ENCODE measurements at regions not wholly inside any gene's neighbourhood (a gene's known extent, or its start where the extent isn't known, plus 50 kb on each side); places are given as distances from the start of the nearest gene placed in this dataset.

DNA sequence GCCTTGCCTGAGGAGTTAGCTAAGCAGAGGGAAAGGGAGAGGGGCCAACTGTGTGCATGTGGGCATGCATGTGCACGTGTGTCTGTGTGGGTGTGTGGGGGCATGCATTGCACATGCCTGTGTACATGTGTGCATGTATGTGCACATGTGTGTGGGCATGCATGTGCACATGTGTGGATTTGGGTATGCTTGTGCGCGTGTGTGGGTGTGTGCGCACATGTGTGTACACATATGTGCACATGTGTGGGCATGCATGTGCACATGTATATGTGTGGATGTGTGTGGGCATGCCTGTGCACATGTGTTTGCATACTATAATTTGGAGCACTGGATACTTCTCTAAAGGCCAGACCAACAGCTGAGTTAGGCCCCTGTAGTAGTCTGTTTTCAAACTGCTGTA lies 350.0 kb downstream of the PRDM2 start:
- DNase-seq (ENCODE audit: low spot score) = no peak
- in situ Hi-C loops (cut with MboI; ENCODE audit: low pct_unique_long_range_greater_than_20kb, low sequenced_read_pairs, unreplicated experiment) = no loop called here
- TF ChIP-seq, protein P1, sequence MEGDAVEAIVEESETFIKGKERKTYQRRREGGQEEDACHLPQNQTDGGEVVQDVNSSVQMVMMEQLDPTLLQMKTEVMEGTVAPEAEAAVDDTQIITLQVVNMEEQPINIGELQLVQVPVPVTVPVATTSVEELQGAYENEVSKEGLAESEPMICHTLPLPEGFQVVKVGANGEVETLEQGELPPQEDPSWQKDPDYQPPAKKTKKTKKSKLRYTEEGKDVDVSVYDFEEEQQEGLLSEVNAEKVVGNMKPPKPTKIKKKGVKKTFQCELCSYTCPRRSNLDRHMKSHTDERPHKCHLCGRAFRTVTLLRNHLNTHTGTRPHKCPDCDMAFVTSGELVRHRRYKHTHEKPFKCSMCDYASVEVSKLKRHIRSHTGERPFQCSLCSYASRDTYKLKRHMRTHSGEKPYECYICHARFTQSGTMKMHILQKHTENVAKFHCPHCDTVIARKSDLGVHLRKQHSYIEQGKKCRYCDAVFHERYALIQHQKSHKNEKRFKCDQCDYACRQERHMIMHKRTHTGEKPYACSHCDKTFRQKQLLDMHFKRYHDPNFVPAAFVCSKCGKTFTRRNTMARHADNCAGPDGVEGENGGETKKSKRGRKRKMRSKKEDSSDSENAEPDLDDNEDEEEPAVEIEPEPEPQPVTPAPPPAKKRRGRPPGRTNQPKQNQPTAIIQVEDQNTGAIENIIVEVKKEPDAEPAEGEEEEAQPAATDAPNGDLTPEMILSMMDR (IDR thresholded peaks at IDR 0.05; ENCODE audit: extremely low read depth, insufficient read depth, missing control alignments) = no peak

DNA sequence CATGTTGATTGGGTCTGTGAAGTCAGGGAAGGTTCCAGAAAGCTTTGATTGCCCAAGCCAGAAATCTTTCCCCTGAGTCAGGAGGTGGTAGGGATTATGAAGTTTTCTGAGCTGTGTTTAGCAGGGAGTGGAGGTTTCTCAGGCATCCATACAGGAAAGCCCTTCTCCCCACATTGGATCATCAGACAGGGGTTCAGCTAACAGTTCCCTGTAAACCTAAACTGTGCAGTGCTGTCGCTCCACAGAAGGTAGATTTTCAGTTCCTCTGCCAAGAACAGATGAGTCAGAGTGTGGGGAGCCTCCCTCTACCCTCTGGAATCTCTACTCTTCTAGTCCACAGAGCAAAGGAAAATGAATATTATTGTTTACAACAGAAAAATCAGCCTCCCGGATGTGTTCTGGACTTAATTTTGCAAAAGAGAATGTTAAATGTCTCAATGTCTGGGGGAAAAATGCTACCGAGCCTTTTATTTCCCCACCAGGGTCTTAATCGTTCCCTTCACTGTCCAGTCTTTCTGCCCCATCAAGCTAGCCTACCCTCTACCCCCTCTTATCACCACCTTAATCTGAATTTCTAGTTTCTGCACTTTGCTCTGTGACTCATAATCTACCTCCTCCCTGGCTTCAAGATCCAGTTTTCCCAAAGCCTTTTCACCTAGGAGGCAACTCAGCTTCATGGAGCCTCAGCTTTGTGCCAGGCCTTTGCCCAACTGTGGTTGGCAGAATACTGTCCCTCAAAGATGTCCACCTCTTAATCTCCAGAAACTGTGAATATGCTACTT lies 355.6 kb downstream of the PRDM2 start:
- in situ Hi-C loops (cut with MboI; ENCODE audit: low pct_unique_long_range_greater_than_20kb, low sequenced_read_pairs, unreplicated experiment) = no loop called here
- DNase-seq (ENCODE audit: low spot score) = no peak
- TF ChIP-seq, protein P1 (IDR thresholded peaks at IDR 0.05; ENCODE audit: extremely low read depth, insufficient read depth, missing control alignments) = no peak

DNA sequence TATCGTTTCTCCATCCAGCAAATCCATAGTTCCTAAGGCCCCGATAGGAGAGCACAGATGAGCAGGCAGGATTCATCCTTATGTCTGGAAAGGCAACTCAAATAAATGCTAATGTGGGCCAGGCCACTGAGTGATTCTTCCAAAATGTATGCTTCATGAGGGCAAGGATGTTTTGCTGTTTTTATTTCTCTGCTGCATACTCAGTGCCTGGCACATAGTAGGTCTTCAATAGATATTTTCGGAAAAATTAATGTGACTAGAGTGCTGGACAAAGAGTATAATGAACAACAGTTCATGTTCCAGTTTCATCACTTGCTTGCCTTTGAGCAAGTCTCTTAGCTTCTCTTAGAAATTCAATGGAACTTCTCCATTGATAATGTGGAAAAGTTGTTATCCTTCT lies 357.7 kb downstream of the PRDM2 start:
- in situ Hi-C loops (cut with MboI; ENCODE audit: low pct_unique_long_range_greater_than_20kb, low sequenced_read_pairs, unreplicated experiment) = no loop called here
- no peak for DNase-seq (ENCODE audit: low spot score)
- TF ChIP-seq, protein P1 (IDR thresholded peaks at IDR 0.05; ENCODE audit: extremely low read depth, insufficient read depth, missing control alignments) = no peak

DNA sequence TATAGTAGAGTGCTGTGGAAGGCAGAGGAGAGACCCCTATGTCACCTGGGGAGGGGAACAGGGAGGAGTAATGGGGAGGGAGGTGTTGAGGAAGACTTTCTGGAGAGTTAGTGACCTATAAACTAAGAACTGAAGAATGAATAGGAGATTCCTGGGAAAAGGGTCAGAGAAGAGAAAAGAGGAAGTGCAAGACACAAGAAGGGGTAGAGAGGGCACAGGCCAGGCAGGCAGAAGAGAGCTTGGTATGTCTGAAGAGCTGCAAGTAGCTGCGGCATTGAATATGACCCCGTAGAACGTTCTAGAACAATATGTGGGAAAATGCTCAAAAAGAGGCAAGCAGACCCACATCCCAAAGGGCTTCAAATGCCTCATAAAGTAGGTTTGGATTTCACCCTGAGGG lies 361.2 kb downstream of the PRDM2 start:
- TF ChIP-seq, protein P1 (IDR thresholded peaks at IDR 0.05; ENCODE audit: extremely low read depth, insufficient read depth, missing control alignments) = no peak
- in situ Hi-C loops (cut with MboI; ENCODE audit: low pct_unique_long_range_greater_than_20kb, low sequenced_read_pairs, unreplicated experiment) = no loop called here
- no peak for DNase-seq (ENCODE audit: low spot score)

DNA sequence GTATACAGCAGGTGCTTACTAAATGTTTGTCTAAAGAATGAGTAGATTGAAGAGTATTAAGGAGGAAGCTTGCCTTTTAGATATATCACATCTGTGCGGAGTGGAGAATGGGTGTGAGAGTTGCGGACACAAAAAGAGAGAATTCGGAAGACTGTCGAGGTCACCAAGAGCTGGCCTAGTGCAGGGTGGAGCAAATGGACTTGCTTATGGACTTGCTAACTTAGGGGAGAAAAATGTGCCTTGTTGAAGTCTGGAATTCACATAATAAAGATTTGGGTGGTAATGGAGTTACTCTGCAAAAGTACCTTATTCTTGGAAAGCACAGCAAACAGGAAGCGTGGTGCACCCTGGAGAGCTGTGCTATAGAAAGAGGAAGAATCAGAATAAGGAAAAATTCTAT lies 361.7 kb downstream of the PRDM2 start:
- DNase-seq (ENCODE audit: low spot score) = no peak
- in situ Hi-C loops (cut with MboI; ENCODE audit: low pct_unique_long_range_greater_than_20kb, low sequenced_read_pairs, unreplicated experiment) = no loop called here
- TF ChIP-seq, protein P1 (IDR thresholded peaks at IDR 0.05; ENCODE audit: extremely low read depth, insufficient read depth, missing control alignments) = no peak

DNA sequence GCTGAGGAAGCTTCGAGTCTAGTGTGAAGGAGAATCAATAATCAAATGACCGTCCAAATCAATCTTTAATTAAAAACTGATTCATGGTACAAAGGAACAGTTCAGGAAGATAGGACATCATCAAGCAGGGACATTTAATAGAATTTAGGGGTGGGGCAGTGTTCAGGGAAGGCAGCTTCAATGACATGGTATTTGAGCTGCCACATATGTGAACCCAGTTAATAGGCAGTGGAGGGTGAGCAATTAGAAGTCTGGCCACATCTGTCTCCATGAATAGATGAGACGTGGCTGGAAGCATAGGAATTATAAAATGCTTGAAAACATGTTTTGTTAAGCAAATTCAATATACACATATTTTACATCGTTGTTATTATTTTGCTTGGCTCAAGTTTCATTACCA lies 362.7 kb downstream of the PRDM2 start:
- DNase-seq (ENCODE audit: low spot score) = no peak
- in situ Hi-C loops (cut with MboI; ENCODE audit: low pct_unique_long_range_greater_than_20kb, low sequenced_read_pairs, unreplicated experiment) = no loop called here
- TF ChIP-seq, protein P1 (IDR thresholded peaks at IDR 0.05; ENCODE audit: extremely low read depth, insufficient read depth, missing control alignments) = no peak

Measured in GM13977 (cell line).